ENCODE measurements at regions not wholly inside any gene's neighbourhood (a gene's known extent, or its start where the extent isn't known, plus 50 kb on each side); places are given as distances from the start of the nearest gene placed in this dataset.
"Not testable (repeated sequence)": the region's sequence is repeated elsewhere in the genome, so short reads cannot be mapped to it uniquely, and the experiment has no call there.

GRCh38 chr13:69155136-69155535 lies 952.5 kb upstream of the ATXN8OS start:
- H3K27ac ChIP-seq = no peak overlapping the region
- no peak for DNase-seq (ENCODE audit: low read depth, low spot score)

GRCh38 chr13:69142101-69142500 lies 965.5 kb upstream of the ATXN8OS start:
- no peak for DNase-seq (ENCODE audit: low read depth, low spot score)

GRCh38 chr13:69124996-69125395 lies 982.6 kb upstream of the ATXN8OS start:
- no peak overlapping the region for H3K27ac ChIP-seq
- no peak for DNase-seq (ENCODE audit: low read depth, low spot score)

More at GRCh38 chr13:69142101-69142500, 965.5 kb upstream of the ATXN8OS start:
- no peak overlapping the region for H3K27ac ChIP-seq

GRCh38 chr13:69109891-69110525 lies 997.6 kb upstream of the ATXN8OS start:
- no peak for DNase-seq (ENCODE audit: low read depth, low spot score)
- no peak overlapping the region for H3K27ac ChIP-seq

GRCh38 chr13:69108486-69108885 lies 999.1 kb upstream of the ATXN8OS start:
- DNase-seq (ENCODE audit: low read depth, low spot score) = no peak
- H3K27ac ChIP-seq = no peak overlapping the region

- DNase-seq (ENCODE audit: low read depth, low spot score) = no peak
- no peak overlapping the region for H3K27ac ChIP-seq
These were observed 1000.2 kb upstream of the ATXN8OS start for GRCh38 chr13:69107436-69107835.

GRCh38 chr13:69101841-69102240 lies 1005.8 kb upstream of the ATXN8OS start:
- H3K27ac ChIP-seq = no peak overlapping the region
- DNase-seq (ENCODE audit: low read depth, low spot score) = no peak

GRCh38 chr13:69094485-69094884 lies 1013.1 kb upstream of the ATXN8OS start:
- DNase-seq (ENCODE audit: low read depth, low spot score) = no peak
- H3K27ac ChIP-seq = no peak overlapping the region

- no peak for DNase-seq (ENCODE audit: low read depth, low spot score)
- no peak overlapping the region for H3K27ac ChIP-seq
These were observed 1014.9 kb upstream of the ATXN8OS start for GRCh38 chr13:69092615-69093322.

- DNase-seq (ENCODE audit: low read depth, low spot score) = no peak
- H3K27ac ChIP-seq = no peak overlapping the region
These were observed 1030.4 kb upstream of the ATXN8OS start for GRCh38 chr13:69077267-69077666.

- H3K27ac ChIP-seq = no peak overlapping the region
- no peak for DNase-seq (ENCODE audit: low read depth, low spot score)
These were observed 1038.0 kb upstream of the ATXN8OS start for GRCh38 chr13:69069554-69070133.

- no peak for DNase-seq (ENCODE audit: low read depth, low spot score)
- H3K27ac ChIP-seq = no peak overlapping the region
These were observed 1056.9 kb upstream of the ATXN8OS start for GRCh38 chr13:69050696-69051095.

- no peak for DNase-seq (ENCODE audit: low read depth, low spot score)
- no peak overlapping the region for H3K27ac ChIP-seq
These were observed 1063.0 kb upstream of the ATXN8OS start for GRCh38 chr13:69044629-69045028.

GRCh38 chr13:69040898-69041297 lies 1066.7 kb upstream of the ATXN8OS start:
- no peak overlapping the region for H3K27ac ChIP-seq

GRCh38 chr13:69035771-69036170 lies 1071.9 kb upstream of the ATXN8OS start:
- no peak for DNase-seq (ENCODE audit: low read depth, low spot score)

More at GRCh38 chr13:69040898-69041297, 1066.7 kb upstream of the ATXN8OS start:
- DNase-seq (ENCODE audit: low read depth, low spot score) = no peak

GRCh38 chr13:69028936-69029335 lies 1078.7 kb upstream of the ATXN8OS start:
- DNase-seq (ENCODE audit: low read depth, low spot score) = no peak
- H3K27ac ChIP-seq = no peak overlapping the region

More at GRCh38 chr13:69035771-69036170, 1071.9 kb upstream of the ATXN8OS start:
- no peak overlapping the region for H3K27ac ChIP-seq

GRCh38 chr13:69020120-69020519 lies 1087.5 kb upstream of the ATXN8OS start:
- no peak for DNase-seq (ENCODE audit: low read depth, low spot score)
- no peak overlapping the region for H3K27ac ChIP-seq

GRCh38 chr13:69018173-69018572 lies 1089.5 kb upstream of the ATXN8OS start:
- not testable (repeated sequence) for H3K27ac ChIP-seq; DNase-seq (ENCODE audit: low read depth, low spot score)

GRCh38 chr13:69010789-69011188 lies 1096.8 kb upstream of the ATXN8OS start:
- no peak for DNase-seq (ENCODE audit: low read depth, low spot score)
- H3K27ac ChIP-seq = no peak overlapping the region

GRCh38 chr13:69008499-69008898 lies 1099.1 kb upstream of the ATXN8OS start:
- H3K27ac ChIP-seq = no peak overlapping the region
- no peak for DNase-seq (ENCODE audit: low read depth, low spot score)

- DNase-seq (ENCODE audit: low read depth, low spot score) = no peak
- H3K27ac ChIP-seq = no peak overlapping the region
These were observed 1109.6 kb upstream of the ATXN8OS start for GRCh38 chr13:68998056-68998455.

- no peak for DNase-seq (ENCODE audit: low read depth, low spot score)
- H3K27ac ChIP-seq = no peak overlapping the region
These were observed 1111.0 kb upstream of the ATXN8OS start for GRCh38 chr13:68996668-68997025.
